HepG2 (cell line): ENCODE measurements at regions not wholly inside any gene's neighbourhood (a gene's known extent, or its start where the extent isn't known, plus 50 kb on each side); places are given as distances from the start of the nearest gene placed in this dataset.

ENCODE experiments used
- ATAC-seq: fragments of 200-7000 bp; cut with Tn5 transposase; 3 replicates; pipeline ENCODE4 v1.9.1; 2020; ENCODE audit warnings: mild to moderate bottlenecking, moderate library complexity
- BruUV-seq: library from RNA; stranded (reverse); fragments of 400-500 nt; replicated peaks from 2 replicates; lab custom pipeline; 2021; lab: Mats Ljungman, UMichigan
- CTCF ChIA-PET: fragments of 300-600 bp; formaldehyde crosslinking; extraction: SDS; loops from one replicate; lab custom pipeline; 2021; ENCODE audit warnings: low total read pairs, inconsistent platforms, low intra/inter-chr PET ratio; lab: Yijun Ruan, JAX
- POLR2A ChIA-PET: fragments of 350-600 bp; sonication (Branson Sonifier 250); formaldehyde crosslinking; loops from one replicate; lab custom pipeline; 2020; ENCODE audit warnings: antibody characterized with exemption, inconsistent platforms; lab: Yijun Ruan, JAX
- DNase-seq: peaks from one replicate; pipeline ENCODE4 v3.0.0-alpha.2; 2015; ENCODE audit warnings: low spot score
- FAIRE-seq: peaks from 3 replicates; lab custom pipeline; 2011; peaks lifted over from hg19 to GRCh38; lab: Jason Lieb, UNC
- H2AFZ ChIP-seq: one replicate; pipeline ENCODE4 v1.6.1; 2011; ENCODE audit warnings: low read length, inconsistent platforms
- H3K27ac ChIP-seq: fragments of 300-600 bp; 3 replicates; pipeline ENCODE4 v1.8.0; 2011; ENCODE audit warnings: mixed run types, mild to moderate bottlenecking, mixed read lengths, low read length, inconsistent platforms; ENCODE audit not compliant: insufficient read depth; ENCODE audit errors: extremely low read length
- H3K27me3 ChIP-seq, 2 experiments: fragments of 200-600 bp in 1 of 2; 2 replicates in 1 of 2; 3 replicates in 1 of 2; pipeline versions ENCODE4 v1.6.0 to v1.8.0; 2011; ENCODE audit warnings: low read length in 2 of 2, mild to moderate bottlenecking in 2 of 2, moderate library complexity in 2 of 2, inconsistent platforms in 1 of 2; ENCODE audit not compliant: insufficient read depth in 2 of 2, control insufficient read depth in 1 of 2
- H3K36me3 ChIP-seq, 2 experiments: fragments of 200-600 bp in 1 of 2; replicated peaks in 1 of 2; 2 replicates in 1 of 2; 3 replicates in 1 of 2; pipeline versions ENCODE4 v1.5.1 to v1.8.0; 2011; ENCODE audit warnings: low read length in 2 of 2, inconsistent platforms in 1 of 2; ENCODE audit not compliant: insufficient read depth in 2 of 2, control insufficient read depth in 1 of 2
- H3K4me1 ChIP-seq: 2 replicates; pipeline ENCODE4 v1.5.1; 2012; ENCODE audit warnings: low read length, inconsistent platforms; ENCODE audit not compliant: insufficient read depth
- H3K4me2 ChIP-seq: 2 replicates; pipeline ENCODE4 v1.6.0; 2011; ENCODE audit warnings: low read depth, low read length, inconsistent platforms
- H3K4me3 ChIP-seq, 3 experiments: fragments of 200-600 bp in 1 of 3; sonication (generic), shearing (Covaris generic) in 1 of 3; replicated peaks in 1 of 3; 2 replicates each; pipeline ENCODE4 v1.5.1; 2011 to 2016; ENCODE audit warnings: low read length in 3 of 3, inconsistent platforms in 2 of 3, low read depth in 2 of 3, mild to moderate bottlenecking in 2 of 3, control low read depth in 1 of 3, mixed read lengths in 1 of 3; ENCODE audit not compliant: insufficient read depth in 1 of 3
- H3K79me2 ChIP-seq: one replicate; pipeline ENCODE4 v1.6.1; 2011; ENCODE audit warnings: low read length, inconsistent platforms; ENCODE audit not compliant: insufficient read depth
- H3K9ac ChIP-seq: 2 replicates; pipeline ENCODE4 v1.6.0; 2011; ENCODE audit warnings: mild to moderate bottlenecking, low read depth, low read length, inconsistent platforms; ENCODE audit not compliant: insufficient read depth
- H3K9me3 ChIP-seq: 2 replicates; pipeline ENCODE4 v1.5.1; 2012; ENCODE audit warnings: mild to moderate bottlenecking, low read length
- H4K20me1 ChIP-seq: 2 replicates; pipeline ENCODE4 v1.6.0; 2011; ENCODE audit warnings: inconsistent platforms, mild to moderate bottlenecking, low read length, moderate library complexity; ENCODE audit not compliant: insufficient read depth
- GPN1 ChIP-seq: sonication (generic); formaldehyde crosslinking; IDR thresholded peaks from 2 replicates; pipeline ENCODE4 v1.5.1; 2020; ENCODE audit warnings: missing genetic modification reagents, borderline replicate concordance
- MAFK ChIP-seq, 2 experiments: IDR thresholded peaks in 1 of 2; conservative IDR thresholded peaks in 1 of 2; 2 replicates each; pipeline ENCODE4 v1.6.1; 2011; ENCODE audit warnings: improper control_type of control experiment in 2 of 2, low read length in 2 of 2
- ZMYM4 ChIP-seq: sonication (generic); formaldehyde crosslinking; IDR thresholded peaks from 2 replicates; pipeline ENCODE4 v1.8.1; 2023; ENCODE audit warnings: mild to moderate bottlenecking, missing genetic modification reagents
- ZNF333 ChIP-seq: sonication (generic); formaldehyde crosslinking; IDR thresholded peaks from 2 replicates; pipeline ENCODE4 v1.4.0; 2020; ENCODE audit warnings: mild to moderate bottlenecking, missing genetic modification reagents, borderline replicate concordance
- ZNF652 ChIP-seq: IDR thresholded peaks from 2 replicates; pipeline ENCODE4 v1.6.1; 2016; ENCODE audit warnings: low read depth, borderline replicate concordance
- WGBS: methylation state at CpG from one replicate; pipeline ENCODE4 v1.1.6; 2017; ENCODE audit warnings: low lambda C conversion rate; 5-methylcytosine and 5-hydroxymethylcytosine counted together
- in situ Hi-C: cut with HindIII; loops from 2 replicates; pipeline ENCODE4 v1.10.0; 2017; ENCODE audit warnings: low pct_unique_long_range_greater_than_20kb; ENCODE audit not compliant: extremely low pct_ligation_motif_present
- intact Hi-C: fragments of 100-400 bp; cut with micrococcal nuclease; formaldehyde crosslinking; loops from one replicate; pipeline ENCODE4 v1.10.0; 2022; ENCODE audit not compliant: unreplicated experiment
- TF ChIP-seq, protein P1 (sequence below): sonication (generic); formaldehyde crosslinking; conservative IDR thresholded peaks from 2 replicates; pipeline ENCODE4 v1.4.0; 2020; ENCODE audit warnings: missing genetic modification reagents
- TF ChIP-seq, protein P2 (sequence below): IDR thresholded peaks from 2 replicates; pipeline ENCODE4 v1.4.0; 2020; ENCODE audit warnings: mild to moderate bottlenecking, missing genetic modification reagents

DNA sequence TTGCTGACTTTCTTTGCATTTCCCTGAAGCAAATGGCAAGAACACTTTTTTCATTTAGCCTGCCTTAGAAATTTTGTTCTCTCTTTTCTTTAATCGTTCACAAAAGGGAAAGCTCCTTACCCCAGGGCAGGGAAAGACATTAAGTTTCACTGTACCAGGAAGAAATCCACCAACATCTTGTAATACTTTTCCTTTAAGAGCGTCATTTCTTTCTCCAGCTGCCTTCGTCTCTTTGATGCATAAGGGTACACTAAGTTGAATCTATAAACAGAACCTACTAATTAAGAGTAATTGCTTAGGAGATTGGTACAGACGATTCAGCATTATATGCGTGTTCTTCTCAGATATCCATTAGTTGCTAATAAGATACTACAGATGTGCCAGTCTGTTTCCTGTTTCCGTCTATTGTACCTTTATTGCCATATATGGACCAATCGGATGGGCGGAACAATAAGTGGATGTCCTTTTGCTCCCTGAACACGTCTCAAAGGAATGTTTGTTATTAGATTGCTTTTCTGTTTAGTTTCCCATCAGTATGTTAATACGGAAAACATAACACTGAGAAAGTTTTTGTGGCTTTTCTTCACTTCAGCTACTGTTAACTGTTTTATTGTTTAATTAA, 276.7 kb upstream of the RARB start (continued):
- no peak for TF ChIP-seq GPN1 (CRISPR knock-in tag)
- TF ChIP-seq ZNF333 (CRISPR knock-in tag): no peak

DNA sequence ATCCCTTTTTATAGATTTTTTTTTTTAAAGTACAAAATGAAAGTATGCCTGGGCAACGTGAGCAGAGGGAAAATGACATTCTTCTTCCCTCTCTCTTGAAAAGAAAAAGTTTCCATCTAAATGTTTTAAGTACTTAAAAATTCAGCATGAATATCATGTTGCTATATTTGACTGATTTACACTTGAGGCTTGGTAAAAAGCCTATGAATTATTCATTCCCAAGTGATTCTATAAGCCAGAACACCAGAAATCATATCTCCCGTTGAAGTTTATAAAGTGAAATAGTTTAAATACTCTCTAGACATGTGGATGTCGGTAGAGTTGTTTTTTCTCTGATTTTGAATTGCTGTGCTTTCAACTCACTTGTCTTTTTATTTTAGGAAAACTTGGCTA, 276.2 kb upstream of the RARB start:
- Histone ChIP-seq H3K79me2 (no peaks in the 10 kb centered on the region), H2AFZ (no peak overlapping the region), H3K36me3 (no peaks in the 10 kb centered on the region), H3K27me3 (no peaks in the 10 kb centered on the region), H3K9ac (no peak overlapping the region), H4K20me1 (no peaks in the 10 kb centered on the region), H3K4me2 (no peak overlapping the region), H3K4me1 (no peaks in the 10 kb centered on the region), H3K4me3 (no peak overlapping the region), H3K9me3 (no peaks in the 10 kb centered on the region), H3K27ac (no peak overlapping the region)
- TF ChIP-seq, protein P1, sequence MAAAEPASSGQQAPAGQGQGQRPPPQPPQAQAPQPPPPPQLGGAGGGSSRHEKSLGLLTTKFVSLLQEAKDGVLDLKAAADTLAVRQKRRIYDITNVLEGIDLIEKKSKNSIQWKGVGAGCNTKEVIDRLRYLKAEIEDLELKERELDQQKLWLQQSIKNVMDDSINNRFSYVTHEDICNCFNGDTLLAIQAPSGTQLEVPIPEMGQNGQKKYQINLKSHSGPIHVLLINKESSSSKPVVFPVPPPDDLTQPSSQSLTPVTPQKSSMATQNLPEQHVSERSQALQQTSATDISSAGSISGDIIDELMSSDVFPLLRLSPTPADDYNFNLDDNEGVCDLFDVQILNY (CRISPR knock-in tag): no peak
- FAIRE-seq: no peak
- WGBS: 0% methylated on average over 3 of the region's 3 CpGs
- ChIA-PET CTCF (no interaction called here), POLR2A (no interaction called here)
- BruUV-seq: no TSS peak
- in situ Hi-C loops (no loop called here), intact Hi-C loops (no loop called here)
- no peak for ATAC-seq
- DNase-seq: no peak

DNA sequence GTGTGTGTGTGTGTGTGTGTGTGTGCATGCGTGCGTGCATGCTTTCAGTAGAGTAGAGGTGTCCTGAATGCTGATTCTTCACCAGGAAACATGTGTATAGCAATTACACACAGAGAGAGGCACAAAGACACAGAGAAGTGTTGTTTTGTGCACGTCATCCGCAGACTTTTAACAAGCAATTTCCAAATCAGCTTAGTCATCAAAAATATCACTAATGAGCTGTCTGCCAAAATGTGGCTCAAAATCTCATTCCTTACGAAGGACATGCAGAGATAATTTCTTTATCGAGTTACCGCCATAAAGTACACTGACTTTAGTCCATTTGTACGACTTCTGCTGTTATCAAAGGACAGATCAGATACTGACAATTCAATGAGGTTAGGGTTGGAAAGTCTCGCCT, 274.9 kb upstream of the RARB start:
- no peak overlapping the region for H3K4me2 ChIP-seq
- no peak for ATAC-seq
- intact Hi-C loops: no loop called here
- no peak overlapping the region for H3K27ac ChIP-seq
- no peaks in the 10 kb centered on the region for H3K9me3 ChIP-seq
- no peak for DNase-seq
- no peak for FAIRE-seq
- 18% methylated on average over 9 of the region's 9 CpGs for WGBS
- no peaks in the 10 kb centered on the region for H3K79me2 ChIP-seq
- no peak overlapping the region for H3K4me3 ChIP-seq
- ChIA-PET POLR2A (no interaction called here), CTCF (no interaction called here)
- H3K9ac ChIP-seq: no peak overlapping the region
- in situ Hi-C loops: no loop called here
- H3K4me1 ChIP-seq: no peaks in the 10 kb centered on the region
- no TSS peak for BruUV-seq
- no peak overlapping the region for H2AFZ ChIP-seq
- H3K27me3 ChIP-seq: no peaks in the 10 kb centered on the region
- H3K36me3 ChIP-seq: no peaks in the 10 kb centered on the region
- no peaks in the 10 kb centered on the region for H4K20me1 ChIP-seq
- TF ChIP-seq ZMYM4 (CRISPR knock-in tag) (no peak), ZNF652 (CRISPR knock-in tag) (no peak), MAFK (conservative IDR thresholded peaks at IDR 0.05 in 1 of 2, IDR thresholded peaks at IDR 0.05 in 1 of 2; ENCODE audit: low read length in 2 of 2) (peak; percentile 93 to 97)
- TF ChIP-seq, protein P2, sequence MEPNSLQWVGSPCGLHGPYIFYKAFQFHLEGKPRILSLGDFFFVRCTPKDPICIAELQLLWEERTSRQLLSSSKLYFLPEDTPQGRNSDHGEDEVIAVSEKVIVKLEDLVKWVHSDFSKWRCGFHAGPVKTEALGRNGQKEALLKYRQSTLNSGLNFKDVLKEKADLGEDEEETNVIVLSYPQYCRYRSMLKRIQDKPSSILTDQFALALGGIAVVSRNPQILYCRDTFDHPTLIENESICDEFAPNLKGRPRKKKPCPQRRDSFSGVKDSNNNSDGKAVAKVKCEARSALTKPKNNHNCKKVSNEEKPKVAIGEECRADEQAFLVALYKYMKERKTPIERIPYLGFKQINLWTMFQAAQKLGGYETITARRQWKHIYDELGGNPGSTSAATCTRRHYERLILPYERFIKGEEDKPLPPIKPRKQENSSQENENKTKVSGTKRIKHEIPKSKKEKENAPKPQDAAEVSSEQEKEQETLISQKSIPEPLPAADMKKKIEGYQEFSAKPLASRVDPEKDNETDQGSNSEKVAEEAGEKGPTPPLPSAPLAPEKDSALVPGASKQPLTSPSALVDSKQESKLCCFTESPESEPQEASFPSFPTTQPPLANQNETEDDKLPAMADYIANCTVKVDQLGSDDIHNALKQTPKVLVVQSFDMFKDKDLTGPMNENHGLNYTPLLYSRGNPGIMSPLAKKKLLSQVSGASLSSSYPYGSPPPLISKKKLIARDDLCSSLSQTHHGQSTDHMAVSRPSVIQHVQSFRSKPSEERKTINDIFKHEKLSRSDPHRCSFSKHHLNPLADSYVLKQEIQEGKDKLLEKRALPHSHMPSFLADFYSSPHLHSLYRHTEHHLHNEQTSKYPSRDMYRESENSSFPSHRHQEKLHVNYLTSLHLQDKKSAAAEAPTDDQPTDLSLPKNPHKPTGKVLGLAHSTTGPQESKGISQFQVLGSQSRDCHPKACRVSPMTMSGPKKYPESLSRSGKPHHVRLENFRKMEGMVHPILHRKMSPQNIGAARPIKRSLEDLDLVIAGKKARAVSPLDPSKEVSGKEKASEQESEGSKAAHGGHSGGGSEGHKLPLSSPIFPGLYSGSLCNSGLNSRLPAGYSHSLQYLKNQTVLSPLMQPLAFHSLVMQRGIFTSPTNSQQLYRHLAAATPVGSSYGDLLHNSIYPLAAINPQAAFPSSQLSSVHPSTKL (CRISPR knock-in tag): no peak
